K562 (cell line): ENCODE measurements at regions not wholly inside any gene's neighbourhood (a gene's known extent, or its start where the extent isn't known, plus 50 kb on each side); places are given as distances from the start of the nearest gene placed in this dataset.

Experiments
- ATAC-seq: fragments of 200-7000 bp; cut with Tn5 transposase; 3 replicates; pipeline ENCODE4 v1.9.1; 2020; ENCODE audit warnings: moderate library complexity
- BruUV-seq: library from RNA; stranded (reverse); fragments of 400-500 nt; replicated peaks from 2 replicates; lab custom pipeline; 2021; lab: Mats Ljungman, UMichigan
- CTCF ChIA-PET: fragments of 300-600 bp; formaldehyde crosslinking; extraction: SDS; loops from one replicate; lab custom pipeline; 2021; ENCODE audit warnings: low intra/inter-chr PET ratio; lab: Yijun Ruan, JAX
- POLR2A ChIA-PET: fragments of 300-600, 350-650 bp; sonication (Branson Sonifier 250); formaldehyde crosslinking; extraction: SDS; loops from one replicate; lab custom pipeline; 2021; ENCODE audit warnings: antibody characterized with exemption, inconsistent platforms; lab: Yijun Ruan, JAX
- DNase-seq, 4 experiments: peaks; one replicate each; pipeline versions ENCODE4 v3.0.0 to v3.0.0-alpha.2; 2011 to 2018; ENCODE audit warnings: low spot score in 3 of 4, mixed read lengths in 3 of 4; ENCODE audit errors: extremely low read depth in 1 of 4
- FAIRE-seq: peaks from 2 replicates; lab custom pipeline; 2011; peaks lifted over from hg19 to GRCh38; lab: Jason Lieb, UNC
- H2AFZ ChIP-seq: 2 replicates; pipeline ENCODE4 v1.6.0; 2011; ENCODE audit warnings: low read depth, low read length, control low read depth, inconsistent platforms
- H3K27ac ChIP-seq: fragments of 200-600 bp; 3 replicates; pipeline ENCODE4 v1.8.0; 2011; ENCODE audit warnings: low read depth, mild to moderate bottlenecking, control low read depth, inconsistent platforms, low read length, moderate library complexity, mixed read lengths; ENCODE audit errors: extremely low read depth
- H3K27me3 ChIP-seq, 2 experiments: fragments of 300-600 bp in 1 of 2; 2 replicates in 1 of 2; 3 replicates in 1 of 2; pipeline versions ENCODE4 v1.6.0 to v1.8.0; 2011; ENCODE audit warnings: inconsistent platforms in 2 of 2, low read length in 2 of 2, mild to moderate bottlenecking in 1 of 2, mixed read lengths in 1 of 2, moderate library complexity in 1 of 2; ENCODE audit not compliant: control insufficient read depth in 2 of 2, insufficient read depth in 2 of 2
- H3K36me3 ChIP-seq: fragments of 300-600 bp; 3 replicates; pipeline ENCODE4 v1.8.0; 2011; ENCODE audit warnings: mild to moderate bottlenecking, low read length, inconsistent platforms; ENCODE audit not compliant: control insufficient read depth, insufficient read depth
- H3K4me1 ChIP-seq, 2 experiments: fragments of 200-600 bp in 1 of 2; replicated peaks in 1 of 2; 2 replicates in 1 of 2; 3 replicates in 1 of 2; pipeline versions ENCODE4 v1.5.1 to v1.8.0; 2011; ENCODE audit warnings: inconsistent platforms in 2 of 2, low read length in 2 of 2, mild to moderate bottlenecking in 1 of 2, mixed read lengths in 1 of 2, moderate library complexity in 1 of 2; ENCODE audit not compliant: control insufficient read depth in 2 of 2, insufficient read depth in 2 of 2
- H3K4me2 ChIP-seq: 2 replicates; pipeline ENCODE4 v1.6.1; 2011; ENCODE audit warnings: low read length, control low read depth, inconsistent platforms, mixed read lengths; ENCODE audit not compliant: insufficient read depth
- H3K4me3 ChIP-seq: fragments of 200-600 bp; sonication (generic), shearing (Covaris generic); 2 replicates; pipeline ENCODE4 v1.5.1; 2016; ENCODE audit warnings: control low read depth, inconsistent platforms
- H3K79me2 ChIP-seq: fragments of 200-600 bp; 3 replicates; pipeline ENCODE4 v1.8.0; 2011; ENCODE audit warnings: low read length, inconsistent platforms; ENCODE audit not compliant: control insufficient read depth, insufficient read depth
- H3K9ac ChIP-seq, 2 experiments: 2 replicates each; pipeline versions ENCODE4 v1.6.0 to v1.6.1; 2011; ENCODE audit warnings: low read depth in 2 of 2, low read length in 2 of 2, control low read depth in 1 of 2, inconsistent platforms in 1 of 2, mild to moderate bottlenecking in 1 of 2, mixed read lengths in 1 of 2; ENCODE audit not compliant: insufficient read depth in 1 of 2
- H3K9me1 ChIP-seq: one replicate; pipeline ENCODE4 v1.6.0; 2011; ENCODE audit warnings: inconsistent platforms, mild to moderate bottlenecking, low read length, moderate library complexity; ENCODE audit not compliant: control insufficient read depth, insufficient read depth
- H3K9me3 ChIP-seq: replicated peaks from 2 replicates; pipeline ENCODE4 v1.5.1; 2011; ENCODE audit warnings: low read depth, low read length, inconsistent platforms; ENCODE audit not compliant: control insufficient read depth, insufficient read depth
- H4K20me1 ChIP-seq: replicated peaks from 2 replicates; pipeline ENCODE4 v1.6.1; 2011; ENCODE audit warnings: low read length, inconsistent platforms, mixed read lengths; ENCODE audit not compliant: control insufficient read depth, insufficient read depth
- CCAR2 ChIP-seq: fragments of 200-400 bp; formaldehyde crosslinking; IDR thresholded peaks from 2 replicates; pipeline ENCODE4 v1.6.1; 2017; ENCODE audit warnings: mild to moderate bottlenecking, low read depth, low read length
- MLLT1 ChIP-seq, 2 experiments: fragments of 450-650 bp; IDR thresholded peaks; 2 replicates each; pipeline ENCODE4 v1.6.1; 2016
- SIN3B ChIP-seq: fragments of 450-650 bp; IDR thresholded peaks from 2 replicates; pipeline ENCODE4 v1.6.1; 2017; ENCODE audit warnings: low read depth, mild to moderate bottlenecking, moderate library complexity
- SMAD4 ChIP-seq: fragments of 250-450 bp; sonication (Bioruptor Pico); conservative IDR thresholded peaks from 2 replicates; pipeline ENCODE4 v1.8.0; 2021; ENCODE audit warnings: inconsistent platforms, mild to moderate bottlenecking, moderate library complexity
- SRSF1 ChIP-seq: fragments of 200-400 bp; formaldehyde crosslinking; IDR thresholded peaks from 2 replicates; pipeline ENCODE4 v1.6.1; 2017; ENCODE audit warnings: mild to moderate bottlenecking, low read depth, low read length, moderate library complexity
- TRIM24 ChIP-seq, 2 experiments: fragments of 450-650 bp; IDR thresholded peaks; 2 replicates each; pipeline ENCODE4 v1.6.1; 2016
- ZFP36 ChIP-seq: fragments of 150-350 bp; IDR thresholded peaks from 2 replicates; pipeline ENCODE4 v1.6.1; 2018; ENCODE audit warnings: low read length, low read depth; ENCODE audit not compliant: partially characterized antibody
- ZNF778 ChIP-seq: fragments of 450-650 bp; formaldehyde crosslinking; IDR thresholded peaks from 2 replicates; pipeline ENCODE4 v1.4.0; 2020; ENCODE audit warnings: mild to moderate bottlenecking, moderate library complexity
- WGBS: fragments of 100-300 bp; shearing (Covaris generic); methylation state at CpG from one replicate; pipeline ENCODE4 v1.1.6; 2016; ENCODE audit warnings: low coverage, mixed read lengths; ENCODE audit not compliant: insufficient coverage; ENCODE audit errors: missing lambda C conversion rate; 5-methylcytosine and 5-hydroxymethylcytosine counted together
- in situ Hi-C: fragments of 300-500 bp; cut with MboI; formaldehyde crosslinking; loops from 4 replicates; pipeline ENCODE4 v1.15.0; 2018; ENCODE audit warnings: inconsistent platforms, mixed read lengths
- intact Hi-C: fragments of 100-400 bp; cut with micrococcal nuclease; formaldehyde crosslinking; loops from 2 replicates; pipeline ENCODE4 v1.14.2; 2022

GRCh38 chr2:238627899-238628298, 201.2 kb downstream of the ASB1 start (continued):
- TF ChIP-seq MLLT1 (IDR thresholded peaks at IDR 0.05) = no peak

GRCh38 chr2:238629064-238629463, 202.3 kb downstream of the ASB1 start:
- CTCF ChIA-PET = no interaction called here
- no peak overlapping the region for H3K9ac ChIP-seq
- ATAC-seq (no peak), FAIRE-seq (no peak), DNase-seq (no peak)
- H3K9me3 ChIP-seq = no peaks in the 10 kb centered on the region
- no peaks in the 10 kb centered on the region for H3K9me1 ChIP-seq
- no peak overlapping the region for H3K4me2 ChIP-seq
- no TSS peak for BruUV-seq
- no peaks in the 10 kb centered on the region; a peak in 1 of 5 replicates for H3K4me1 ChIP-seq
- intact Hi-C loops (no loop called here), in situ Hi-C loops (no loop called here)
- H4K20me1 ChIP-seq = no peaks in the 10 kb centered on the region
- TF ChIP-seq SIN3B (no peak), TRIM24 (IDR thresholded peaks at IDR 0.05) (no peak), SRSF1 (no peak), ZNF778 (no peak), ZFP36 (no peak), SMAD4 (CRISPR knock-in tag) (no peak), CCAR2 (no peak)
- no peak overlapping the region for H3K27ac ChIP-seq
- no peaks in the 10 kb centered on the region for H3K36me3 ChIP-seq
- POLR2A ChIA-PET = no interaction called here
- H3K27me3 ChIP-seq = peaks cover 10 to 46% of the 10 kb centered on the region in 2 experiments; a peak in 4 of 5 replicates
- no peak overlapping the region for H2AFZ ChIP-seq
- 3% methylated on average over 8 of the region's 8 CpGs for WGBS
- H3K79me2 ChIP-seq = no peaks in the 10 kb centered on the region
- H3K4me3 ChIP-seq = no peak overlapping the region
